HUDEP-2 (cell line): ENCODE measurements at regions not wholly inside any gene's neighbourhood (a gene's known extent, or its start where the extent isn't known, plus 50 kb on each side); places are given as distances from the start of the nearest gene placed in this dataset.

Experiments
- DNase-seq, 76 experiments: peaks; one replicate each; lab custom pipeline; 2025; ENCODE audit not compliant: unreplicated experiment in 76 of 76; lab: John Stamatoyannopoulos, UW

GRCh38 chr12:115450017-115450416, 766.0 kb upstream of the TBX3 start:
- no peak for DNase-seq

- no peak for DNase-seq
These were observed 765.6 kb upstream of the TBX3 start for GRCh38 chr12:115449526-115449925.

- DNase-seq, result no peak
These were observed 760.4 kb upstream of the TBX3 start for GRCh38 chr12:115444346-115444745.

- no peak for DNase-seq
These were observed 759.5 kb upstream of the TBX3 start for GRCh38 chr12:115443351-115443938.

- DNase-seq, result no peak
These were observed 756.5 kb upstream of the TBX3 start for GRCh38 chr12:115440438-115440837.

- no peak for DNase-seq
These were observed 755.1 kb upstream of the TBX3 start for GRCh38 chr12:115439008-115439601.

- no peak for DNase-seq
These were observed 754.3 kb upstream of the TBX3 start for GRCh38 chr12:115438314-115438713.

- DNase-seq, result no peak
These were observed 753.1 kb upstream of the TBX3 start for GRCh38 chr12:115437061-115437567.

GRCh38 chr12:115433014-115433634, 749.1 kb upstream of the TBX3 start:
- DNase-seq, result no peak

- DNase-seq, result no peak
These were observed 746.7 kb upstream of the TBX3 start for GRCh38 chr12:115430636-115431035.

- no peak for DNase-seq
These were observed 742.8 kb upstream of the TBX3 start for GRCh38 chr12:115426732-115427131.

GRCh38 chr12:115424003-115424402, 740.0 kb upstream of the TBX3 start:
- no peak for DNase-seq

GRCh38 chr12:115423546-115423987, 739.6 kb upstream of the TBX3 start:
- no peak for DNase-seq

- DNase-seq, result no peak
These were observed 739.0 kb upstream of the TBX3 start for GRCh38 chr12:115422845-115423545.

GRCh38 chr12:115421796-115422709, 738.1 kb upstream of the TBX3 start:
- no peak for DNase-seq

- DNase-seq, result no peak
These were observed 737.4 kb upstream of the TBX3 start for GRCh38 chr12:115421350-115421749.

- no peak for DNase-seq
These were observed 735.2 kb upstream of the TBX3 start for GRCh38 chr12:115419145-115419646.

- no peak for DNase-seq
These were observed 733.6 kb upstream of the TBX3 start for GRCh38 chr12:115417610-115418009.

GRCh38 chr12:115416869-115417268, 732.9 kb upstream of the TBX3 start:
- DNase-seq, result no peak

- DNase-seq, result no peak
These were observed 729.7 kb upstream of the TBX3 start for GRCh38 chr12:115413626-115414025.
